ENCODE measurements at regions not wholly inside any gene's neighbourhood (a gene's known extent, or its start where the extent isn't known, plus 50 kb on each side); places are given as distances from the start of the nearest gene placed in this dataset.

DNA sequence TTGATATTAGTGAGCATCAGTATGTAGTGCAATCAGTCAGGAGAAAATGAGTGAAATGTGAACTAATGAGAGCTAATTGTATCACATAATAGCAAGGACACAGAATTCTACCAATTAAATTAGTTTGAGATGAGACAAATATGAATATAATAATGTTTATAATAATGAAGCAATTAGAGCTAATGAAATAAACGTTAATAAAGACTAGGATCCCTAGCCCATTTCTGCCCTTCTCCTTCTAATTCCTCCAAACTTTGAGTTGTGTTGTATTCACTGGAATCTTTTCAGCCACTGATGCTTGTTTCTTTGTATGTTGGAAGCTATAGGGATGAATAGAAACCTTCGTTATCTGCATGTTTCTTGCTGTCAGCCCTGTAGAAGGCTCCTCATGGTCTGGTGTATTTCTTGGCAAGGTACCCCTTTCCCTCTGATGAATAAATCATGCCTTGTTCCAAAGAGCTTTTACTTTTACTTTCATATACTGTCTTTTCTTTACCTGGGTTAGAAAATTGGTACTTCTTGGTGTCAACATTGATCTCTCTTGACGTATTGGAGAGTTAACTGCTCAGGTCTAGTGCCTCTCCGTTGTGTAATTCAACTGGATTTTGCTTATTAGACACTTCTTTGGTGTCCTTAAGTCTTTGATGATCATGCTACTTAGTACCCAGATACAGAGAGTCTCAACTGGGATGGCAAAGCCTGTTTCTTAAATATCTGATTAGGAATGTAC, 154.8 kb downstream of the PTCSC3 start:
- no peak overlapping the region for H3K4me2 ChIP-seq (ENCODE audit: insufficient read depth, low read length)
- H3K79me2 ChIP-seq (ENCODE audit: insufficient read depth, low read length), result no peaks in the 10 kb centered on the region
- no peaks in the 10 kb centered on the region for H3K4me1 ChIP-seq (ENCODE audit: insufficient read depth, low read length)
- H3K36me3 ChIP-seq (ENCODE audit: insufficient read depth, low read length), result no peaks in the 10 kb centered on the region
- H4K20me1 ChIP-seq (ENCODE audit: insufficient read depth, low read length), result no peaks in the 10 kb centered on the region
- H3K9ac ChIP-seq (ENCODE audit: low read depth, low read length), result no peak overlapping the region
- TF ChIP-seq, protein P1, sequence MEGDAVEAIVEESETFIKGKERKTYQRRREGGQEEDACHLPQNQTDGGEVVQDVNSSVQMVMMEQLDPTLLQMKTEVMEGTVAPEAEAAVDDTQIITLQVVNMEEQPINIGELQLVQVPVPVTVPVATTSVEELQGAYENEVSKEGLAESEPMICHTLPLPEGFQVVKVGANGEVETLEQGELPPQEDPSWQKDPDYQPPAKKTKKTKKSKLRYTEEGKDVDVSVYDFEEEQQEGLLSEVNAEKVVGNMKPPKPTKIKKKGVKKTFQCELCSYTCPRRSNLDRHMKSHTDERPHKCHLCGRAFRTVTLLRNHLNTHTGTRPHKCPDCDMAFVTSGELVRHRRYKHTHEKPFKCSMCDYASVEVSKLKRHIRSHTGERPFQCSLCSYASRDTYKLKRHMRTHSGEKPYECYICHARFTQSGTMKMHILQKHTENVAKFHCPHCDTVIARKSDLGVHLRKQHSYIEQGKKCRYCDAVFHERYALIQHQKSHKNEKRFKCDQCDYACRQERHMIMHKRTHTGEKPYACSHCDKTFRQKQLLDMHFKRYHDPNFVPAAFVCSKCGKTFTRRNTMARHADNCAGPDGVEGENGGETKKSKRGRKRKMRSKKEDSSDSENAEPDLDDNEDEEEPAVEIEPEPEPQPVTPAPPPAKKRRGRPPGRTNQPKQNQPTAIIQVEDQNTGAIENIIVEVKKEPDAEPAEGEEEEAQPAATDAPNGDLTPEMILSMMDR (IDR thresholded peaks at IDR 0.05; ENCODE audit: borderline replicate concordance, extremely low read depth, low read length, poor library complexity, severe bottlenecking), result no peak
- no peak for TF ChIP-seq EZH2 (IDR thresholded peaks at IDR 0.05; ENCODE audit: borderline replicate concordance, low read depth, low read length, severe bottlenecking)
- DNase-seq, result no peak
- no peaks in the 10 kb centered on the region for H3K9me3 ChIP-seq (ENCODE audit: insufficient read depth, low read length, severe bottlenecking)
- peaks cover 4% of the 10 kb centered on the region for H3K27me3 ChIP-seq (ENCODE audit: insufficient read depth, low read length, poor library complexity)
- H3K4me3 ChIP-seq (ENCODE audit: low read depth in 1 of 2, low read length in 2 of 2), result no peak overlapping the region
- H3K27ac ChIP-seq (ENCODE audit: low read length), result no peak overlapping the region
- H2AFZ ChIP-seq (ENCODE audit: low read depth, low read length), result no peak overlapping the region
- no peak for ATAC-seq (ENCODE audit: insufficient read depth, low read depth)

DNA sequence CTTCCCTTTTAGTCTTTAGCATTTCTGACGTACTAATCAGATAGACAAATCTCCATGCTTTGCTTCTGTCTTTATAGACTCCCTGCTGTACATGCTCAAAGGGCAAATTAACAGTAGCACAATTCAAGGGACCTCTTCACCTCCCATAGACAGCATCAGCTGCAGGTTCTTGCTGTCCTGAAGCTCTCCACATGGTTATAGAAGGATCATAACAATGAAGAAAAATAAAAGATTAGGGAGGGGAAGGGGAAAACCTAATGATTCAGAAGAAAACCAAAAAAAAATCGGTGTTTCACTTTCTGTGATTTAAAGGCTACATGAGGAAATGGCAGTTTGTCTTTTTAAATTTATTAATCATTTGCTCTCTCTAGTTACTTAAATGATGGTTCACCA, 155.5 kb downstream of the PTCSC3 start:
- ATAC-seq (ENCODE audit: insufficient read depth, low read depth), result no peak
- H2AFZ ChIP-seq (ENCODE audit: low read depth, low read length), result no peak overlapping the region
- H3K79me2 ChIP-seq (ENCODE audit: insufficient read depth, low read length), result no peaks in the 10 kb centered on the region
- TF ChIP-seq, protein P1 (IDR thresholded peaks at IDR 0.05; ENCODE audit: borderline replicate concordance, extremely low read depth, low read length, poor library complexity, severe bottlenecking), result no peak
- DNase-seq, result no peak
- no peaks in the 10 kb centered on the region for H4K20me1 ChIP-seq (ENCODE audit: insufficient read depth, low read length)
- H3K36me3 ChIP-seq (ENCODE audit: insufficient read depth, low read length), result no peaks in the 10 kb centered on the region
- H3K27ac ChIP-seq (ENCODE audit: low read length), result no peak overlapping the region
- no peak overlapping the region for H3K4me2 ChIP-seq (ENCODE audit: insufficient read depth, low read length)
- H3K4me3 ChIP-seq (ENCODE audit: low read depth in 1 of 2, low read length in 2 of 2), result no peak overlapping the region
- H3K9me3 ChIP-seq (ENCODE audit: insufficient read depth, low read length, severe bottlenecking), result no peaks in the 10 kb centered on the region
- H3K4me1 ChIP-seq (ENCODE audit: insufficient read depth, low read length), result no peaks in the 10 kb centered on the region
- no peak overlapping the region for H3K9ac ChIP-seq (ENCODE audit: low read depth, low read length)
- H3K27me3 ChIP-seq (ENCODE audit: insufficient read depth, low read length, poor library complexity), result peaks cover 4% of the 10 kb centered on the region

DNA sequence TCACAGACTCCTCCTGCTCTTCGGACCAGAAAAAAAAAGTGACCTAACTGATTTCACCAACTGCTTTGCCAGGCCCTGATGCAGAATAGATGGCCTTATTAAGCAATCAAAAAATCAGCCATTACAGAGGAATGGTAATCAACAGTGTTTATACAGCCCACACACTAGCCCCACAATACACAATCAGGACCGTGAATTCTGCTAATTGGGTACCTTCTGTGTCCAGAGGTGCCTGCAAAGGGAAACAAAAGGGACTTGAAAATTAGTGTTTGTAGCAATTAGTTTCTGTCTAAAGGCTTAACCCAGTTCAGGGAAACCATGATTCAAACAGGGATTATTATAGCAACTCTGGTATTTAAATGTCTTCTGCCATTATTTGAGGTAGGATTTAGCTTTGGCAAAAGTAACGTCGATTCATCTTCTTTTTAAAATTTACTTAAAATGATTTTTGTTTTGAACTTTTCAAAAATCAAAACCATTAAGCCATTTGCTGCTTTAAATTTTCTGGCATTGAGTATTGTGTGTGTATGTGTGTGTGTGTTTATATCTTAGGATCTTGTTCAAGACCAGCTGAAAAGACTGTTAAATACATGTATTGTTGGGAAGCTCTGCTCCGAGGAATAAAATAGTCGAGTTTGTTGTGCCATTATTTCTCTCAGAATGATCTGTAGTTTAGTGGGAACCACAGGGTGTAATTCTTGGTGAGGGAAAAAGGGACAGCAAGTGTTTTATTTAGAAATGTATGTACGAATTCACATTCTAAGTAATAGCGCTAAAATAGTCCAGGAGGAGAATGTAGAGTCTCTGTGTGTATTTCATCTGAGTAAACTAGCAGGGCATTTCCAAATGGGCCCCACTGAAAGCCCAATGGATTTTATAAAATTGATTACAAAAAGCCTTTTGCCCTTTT, 156.1 kb downstream of the PTCSC3 start:
- Histone ChIP-seq H3K4me1 (ENCODE audit: insufficient read depth, low read length) (no peaks in the 10 kb centered on the region), H3K4me3 (ENCODE audit: low read depth in 1 of 2, low read length in 2 of 2) (no peak overlapping the region), H3K27ac (ENCODE audit: low read length) (no peak overlapping the region), H3K79me2 (ENCODE audit: insufficient read depth, low read length) (no peaks in the 10 kb centered on the region), H4K20me1 (ENCODE audit: insufficient read depth, low read length) (no peaks in the 10 kb centered on the region), H3K4me2 (ENCODE audit: insufficient read depth, low read length) (no peak overlapping the region), H3K9me3 (ENCODE audit: insufficient read depth, low read length, severe bottlenecking) (no peaks in the 10 kb centered on the region), H3K9ac (ENCODE audit: low read depth, low read length) (no peak overlapping the region), H3K27me3 (ENCODE audit: insufficient read depth, low read length, poor library complexity) (peaks cover 4% of the 10 kb centered on the region), H2AFZ (ENCODE audit: low read depth, low read length) (no peak overlapping the region), H3K36me3 (ENCODE audit: insufficient read depth, low read length) (no peaks in the 10 kb centered on the region)
- ATAC-seq (ENCODE audit: insufficient read depth, low read depth) (no peak), DNase-seq (no peak)
- no peak for TF ChIP-seq EZH2 (IDR thresholded peaks at IDR 0.05; ENCODE audit: borderline replicate concordance, low read depth, low read length, severe bottlenecking)
- TF ChIP-seq, protein P1 (IDR thresholded peaks at IDR 0.05; ENCODE audit: borderline replicate concordance, extremely low read depth, low read length, poor library complexity, severe bottlenecking), result no peak
